B cell (primary cell): ENCODE measurements at regions not wholly inside any gene's neighbourhood (a gene's known extent, or its start where the extent isn't known, plus 50 kb on each side); places are given as distances from the start of the nearest gene placed in this dataset.
"Not testable (repeated sequence)": the region's sequence is repeated elsewhere in the genome, so short reads cannot be mapped to it uniquely, and the experiment has no call there.

Experiments used
- ATAC-seq: fragments of 200-7000 bp; cut with Tn5 transposase; one replicate; pipeline ENCODE4 v1.10.0; 2021; ENCODE audit warnings: low read depth, mild to moderate bottlenecking, moderate number of reproducible peaks, moderate library complexity
- CTCF ChIA-PET: fragments of 350-600 bp; sonication (Branson Sonifier 250); formaldehyde crosslinking; loops from one replicate; lab custom pipeline; 2021; ENCODE audit warnings: antibody characterized with exemption, inconsistent platforms; lab: Charles Lee
- POLR2A ChIA-PET: fragments of 350-600 bp; sonication (Branson Sonifier 250); formaldehyde crosslinking; loops from one replicate; lab custom pipeline; 2021; ENCODE audit warnings: antibody characterized with exemption; lab: Charles Lee
- DNase-seq: peaks from one replicate; pipeline ENCODE4 v3.0.0; 2013
- H2AFZ ChIP-seq: 2 replicates; pipeline ENCODE4 v1.6.1; 2012; ENCODE audit warnings: mild to moderate bottlenecking, low read depth, low read length; ENCODE audit not compliant: insufficient read depth, poor library complexity, severe bottlenecking
- H3K27ac ChIP-seq, 2 donors: 1 replicate in 1 of 2; 2 replicates in 1 of 2; pipeline ENCODE4 v1.5.1; 2012 to 2013; ENCODE audit warnings: low read length in 2 of 2, mild to moderate bottlenecking in 2 of 2, moderate library complexity in 1 of 2
- H3K27me3 ChIP-seq, 4 experiments: fragments of 200-600 bp in 1 of 4; sonication (generic) in 1 of 4; replicated peaks in 1 of 4; 1 replicate in 2 of 4; 2 replicates in 2 of 4; pipeline versions ENCODE4 v1.6.1 to v1.7.0; 2013 to 2016; ENCODE audit warnings: low read length in 3 of 4, mild to moderate bottlenecking in 2 of 4, mixed read lengths in 1 of 4, moderate library complexity in 1 of 4; ENCODE audit not compliant: insufficient read depth in 4 of 4, control insufficient read depth in 3 of 4; ENCODE audit errors: control extremely low read depth in 1 of 4
- H3K36me3 ChIP-seq, 2 experiments: replicated peaks in 1 of 2; 1 replicate in 1 of 2; 2 replicates in 1 of 2; pipeline versions ENCODE4 v1.6.1 to v1.7.1; 2013; ENCODE audit warnings: low read length in 1 of 2; ENCODE audit not compliant: insufficient read depth in 2 of 2, control insufficient read depth in 1 of 2; ENCODE audit errors: control extremely low read depth in 1 of 2, extremely low read depth in 1 of 2
- H3K4me1 ChIP-seq, 2 donors: fragments of 200-600 bp in 1 of 2; sonication (generic) in 1 of 2; 1 replicate in 1 of 2; 2 replicates in 1 of 2; pipeline versions ENCODE4 v1.5.1 to v1.6.1; 2013 to 2017; ENCODE audit warnings: low read length in 2 of 2; ENCODE audit not compliant: control insufficient read depth in 2 of 2, insufficient read depth in 2 of 2
- H3K4me2 ChIP-seq: replicated peaks from 2 replicates; pipeline ENCODE3; 2012; ENCODE audit warnings: mild to moderate bottlenecking, low read depth, low read length; ENCODE audit not compliant: poor library complexity, severe bottlenecking
- H3K4me3 ChIP-seq, 5 experiments: fragments of 200-600 bp in 1 of 5; sonication (generic) in 1 of 5; 1 replicate in 3 of 5; 2 replicates in 2 of 5; pipeline versions ENCODE4 v1.5.1 to v1.7.0; 2011 to 2016; ENCODE audit warnings: low read length in 4 of 5, mild to moderate bottlenecking in 4 of 5, low read depth in 2 of 5, control low read depth in 1 of 5, moderate library complexity in 1 of 5; ENCODE audit not compliant: insufficient read depth in 1 of 5; ENCODE audit errors: control extremely low read depth in 1 of 5, extremely low read depth in 1 of 5
- H3K79me2 ChIP-seq: fragments of 200-600 bp; sonication (generic); one replicate; pipeline ENCODE4 v1.6.0; 2016; ENCODE audit warnings: low read length; ENCODE audit not compliant: control insufficient read depth, insufficient read depth
- H3K9ac ChIP-seq: fragments of 200-600 bp; sonication (generic); 2 replicates; pipeline ENCODE4 v1.6.1; 2017; ENCODE audit warnings: mild to moderate bottlenecking, low read length, moderate library complexity
- H3K9me3 ChIP-seq, 3 donors: one replicate each; pipeline versions ENCODE4 v1.6.1 to v1.7.1; 2013; ENCODE audit warnings: low read length in 2 of 3; ENCODE audit not compliant: control insufficient read depth in 2 of 3, insufficient read depth in 1 of 3; ENCODE audit errors: control extremely low read depth in 1 of 3
- H4K20me1 ChIP-seq: 2 replicates; pipeline ENCODE4 v1.6.0; 2012; ENCODE audit warnings: mild to moderate bottlenecking, low read length; ENCODE audit not compliant: insufficient read depth, control insufficient read depth, poor library complexity, severe bottlenecking
- H3K27ac Mint-ChIP-seq: one replicate; pipeline ENCODE4 v1.8.0; 2021; ENCODE audit warnings: mixed read lengths
- H3K27me3 Mint-ChIP-seq: one replicate; pipeline ENCODE4 v1.8.0; 2021; ENCODE audit warnings: mixed read lengths
- H3K4me1 Mint-ChIP-seq: one replicate; pipeline ENCODE4 v1.8.0; 2021; ENCODE audit warnings: mixed read lengths
- H3K4me3 Mint-ChIP-seq: one replicate; pipeline ENCODE4 v1.8.0; 2021; ENCODE audit warnings: mixed read lengths
- H3K9me3 Mint-ChIP-seq: one replicate; pipeline ENCODE4 v1.8.0; 2022; ENCODE audit warnings: mixed read lengths; ENCODE audit not compliant: insufficient read depth
- EZH2 ChIP-seq: IDR thresholded peaks from 2 replicates; pipeline ENCODE4 v1.6.1; 2012; ENCODE audit warnings: borderline replicate concordance, low read depth, mild to moderate bottlenecking, moderate library complexity, low read length; ENCODE audit not compliant: insufficient read depth, poor library complexity, severe bottlenecking
- WGBS: methylation state at CpG from one replicate; pipeline ENCODE4 v1.1.5; 2013; ENCODE audit warnings: missing lambda C conversion rate; ENCODE audit not compliant: insufficient coverage; 5-methylcytosine and 5-hydroxymethylcytosine counted together
- intact Hi-C: fragments of 100-400 bp; cut with micrococcal nuclease; formaldehyde crosslinking; loops from one replicate; pipeline ENCODE4 v1.10.0; 2022
- TF ChIP-seq, protein P1 (sequence below): fragments of 200-600 bp; IDR thresholded peaks from one replicate; pipeline ENCODE4 v1.8.0; 2022; ENCODE audit warnings: antibody characterized with exemption, mild to moderate bottlenecking

DNA sequence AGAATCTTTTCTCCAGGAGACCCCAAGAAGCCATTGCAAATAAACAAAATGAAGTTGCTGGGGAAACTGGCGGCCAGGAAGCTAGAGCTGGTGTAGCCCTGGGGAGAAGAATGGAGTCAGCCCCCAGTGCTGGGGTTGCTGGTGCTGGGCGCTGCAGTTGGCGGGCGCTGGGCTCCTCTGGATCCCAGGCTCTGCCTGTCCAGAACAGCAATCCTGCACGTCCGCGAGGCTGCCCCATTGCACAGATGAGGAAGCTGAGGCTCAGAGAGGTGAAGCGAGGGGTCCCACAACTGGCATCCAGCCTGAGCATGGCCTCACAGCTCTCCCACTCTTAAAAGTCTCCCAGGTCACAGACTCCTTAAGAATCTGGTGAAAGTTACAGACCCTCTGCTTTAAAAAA lies 161.1 kb downstream of the OR4M2 start:
- ChIA-PET CTCF (no interaction called here), POLR2A (no interaction called here)
- no peak overlapping the region for H2AFZ ChIP-seq
- H3K27me3 ChIP-seq, result peaks cover 0 to 2% (median 0%) of the 10 kb centered on the region in 4 experiments
- H3K36me3 ChIP-seq, result no peaks in the 10 kb centered on the region
- no peak overlapping the region for H3K27ac ChIP-seq
- H3K27ac Mint-ChIP-seq, result no peak overlapping the region
- no peak overlapping the region for H3K4me3 Mint-ChIP-seq
- intact Hi-C loops, result no loop called here
- no peaks in the 10 kb centered on the region for H3K9me3 Mint-ChIP-seq
- H4K20me1 ChIP-seq, result no peaks in the 10 kb centered on the region
- H3K9me3 ChIP-seq, result peaks cover 0 to 4% (median 0%) of the 10 kb centered on the region in 3 donors
- H3K4me3 ChIP-seq, result no peak overlapping the region
- H3K4me2 ChIP-seq, result no peak overlapping the region
- peaks cover 4 to 14% of the 10 kb centered on the region in 2 donors for H3K4me1 ChIP-seq
- no peaks in the 10 kb centered on the region for H3K79me2 ChIP-seq
- no peak overlapping the region for H3K9ac ChIP-seq
- DNase-seq (no peak), ATAC-seq (no peak)
- no peak for TF ChIP-seq EZH2
- TF ChIP-seq, protein P1, sequence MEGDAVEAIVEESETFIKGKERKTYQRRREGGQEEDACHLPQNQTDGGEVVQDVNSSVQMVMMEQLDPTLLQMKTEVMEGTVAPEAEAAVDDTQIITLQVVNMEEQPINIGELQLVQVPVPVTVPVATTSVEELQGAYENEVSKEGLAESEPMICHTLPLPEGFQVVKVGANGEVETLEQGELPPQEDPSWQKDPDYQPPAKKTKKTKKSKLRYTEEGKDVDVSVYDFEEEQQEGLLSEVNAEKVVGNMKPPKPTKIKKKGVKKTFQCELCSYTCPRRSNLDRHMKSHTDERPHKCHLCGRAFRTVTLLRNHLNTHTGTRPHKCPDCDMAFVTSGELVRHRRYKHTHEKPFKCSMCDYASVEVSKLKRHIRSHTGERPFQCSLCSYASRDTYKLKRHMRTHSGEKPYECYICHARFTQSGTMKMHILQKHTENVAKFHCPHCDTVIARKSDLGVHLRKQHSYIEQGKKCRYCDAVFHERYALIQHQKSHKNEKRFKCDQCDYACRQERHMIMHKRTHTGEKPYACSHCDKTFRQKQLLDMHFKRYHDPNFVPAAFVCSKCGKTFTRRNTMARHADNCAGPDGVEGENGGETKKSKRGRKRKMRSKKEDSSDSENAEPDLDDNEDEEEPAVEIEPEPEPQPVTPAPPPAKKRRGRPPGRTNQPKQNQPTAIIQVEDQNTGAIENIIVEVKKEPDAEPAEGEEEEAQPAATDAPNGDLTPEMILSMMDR, result no peak
- H3K27me3 Mint-ChIP-seq, result peaks cover 11% of the 10 kb centered on the region
- WGBS, result 96% methylated on average over 8 of the region's 8 CpGs
- no peaks in the 10 kb centered on the region for H3K4me1 Mint-ChIP-seq

DNA sequence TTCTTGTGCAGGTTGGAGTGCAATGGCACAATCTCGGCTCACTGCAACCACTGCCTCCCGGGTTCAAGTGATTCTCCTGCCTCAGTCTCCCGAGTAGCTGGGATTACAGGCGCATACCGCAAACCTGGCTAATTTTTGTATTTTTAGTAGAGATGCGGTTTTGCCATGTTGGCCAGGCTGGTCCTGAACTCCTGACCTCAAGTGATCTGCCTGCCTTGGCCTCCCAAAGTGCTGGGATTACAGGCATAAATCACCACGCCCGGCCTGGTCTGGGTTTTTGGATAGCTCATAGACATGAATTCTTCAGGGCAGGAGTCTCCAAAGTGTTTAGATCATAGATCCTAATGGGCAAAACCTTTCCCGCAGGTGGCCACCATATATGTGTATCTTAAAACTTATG lies 162.0 kb downstream of the OR4M2 start:
- DNase-seq, H3K4me3 Mint-ChIP-seq, H3K27me3 Mint-ChIP-seq, H3K4me1 Mint-ChIP-seq, intact Hi-C loops, H4K20me1 ChIP-seq, H3K9me3 ChIP-seq, H3K9me3 Mint-ChIP-seq, ATAC-seq, H3K27me3 ChIP-seq, H3K9ac ChIP-seq, H3K79me2 ChIP-seq, H2AFZ ChIP-seq, H3K4me2 ChIP-seq, POLR2A ChIA-PET, H3K27ac ChIP-seq, H3K27ac Mint-ChIP-seq, H3K36me3 ChIP-seq, H3K4me3 ChIP-seq, CTCF ChIA-PET: not testable (repeated sequence)
- 93% methylated on average over 6 of the region's 9 CpGs for WGBS
- peaks cover 4 to 14% of the 10 kb centered on the region in 2 donors for H3K4me1 ChIP-seq
